Activated T-helper 2 cell treated with anti-CD3 and anti-CD28 coated beads, Interferon-gamma antibody, Interleukin-2, Interleukin-4, amounts not matched to agents 10 μg/mL and 5 μg/mL and 100 μg/mL, durations not matched to agents 14 hours and 24 hours and 36 hours (primary cell): ENCODE measurements at regions not wholly inside any gene's neighbourhood (a gene's known extent, or its start where the extent isn't known, plus 50 kb on each side); places are given as distances from the start of the nearest gene placed in this dataset.
A peak's percentile ranks its signal among the peaks of the same experiment; 100 is the strongest.

Experiments
- DNase-seq: peaks from one replicate; pipeline ENCODE4 v3.0.0; 2021; ENCODE audit warnings: low spot score
- H3K27ac Mint-ChIP-seq: one replicate; pipeline ENCODE4 v1.8.0; 2021; ENCODE audit warnings: mixed read lengths
- H3K27me3 Mint-ChIP-seq: one replicate; pipeline ENCODE4 v1.8.0; 2021; ENCODE audit warnings: low read depth, mixed read lengths
- H3K36me3 Mint-ChIP-seq: one replicate; pipeline ENCODE4 v1.8.0; 2021; ENCODE audit warnings: low read depth, mixed read lengths
- H3K4me1 Mint-ChIP-seq: one replicate; pipeline ENCODE4 v1.8.0; 2021; ENCODE audit warnings: low read depth, mixed read lengths
- H3K4me3 Mint-ChIP-seq: one replicate; pipeline ENCODE4 v1.8.0; 2021; ENCODE audit warnings: low read depth, mild to moderate bottlenecking, moderate library complexity, mixed read lengths
- H3K9me3 Mint-ChIP-seq: one replicate; pipeline ENCODE4 v1.8.0; 2021; ENCODE audit warnings: mixed read lengths
- intact Hi-C: fragments of 100-400 bp; cut with micrococcal nuclease; formaldehyde crosslinking; loops from one replicate; pipeline ENCODE4 v1.15.1; 2023

GRCh38 chr6:15116889-15117288, 129.0 kb upstream of the JARID2 start:
- Mint-ChIP-seq H3K27ac (no peak overlapping the region), H3K36me3 (no peaks in the 10 kb centered on the region), H3K4me3 (no peak overlapping the region), H3K4me1 (peaks cover 8% of the 10 kb centered on the region), H3K27me3 (no peaks in the 10 kb centered on the region), H3K9me3 (no peaks in the 10 kb centered on the region)
- intact Hi-C loops, result no loop called here
- no peak for DNase-seq

- peak overlapping the region; percentile 15 for H3K27ac Mint-ChIP-seq
- no peaks in the 10 kb centered on the region for H3K36me3 Mint-ChIP-seq
- DNase-seq, result no peak
- no peak overlapping the region for H3K4me3 Mint-ChIP-seq
- H3K27me3 Mint-ChIP-seq, result no peaks in the 10 kb centered on the region
- H3K9me3 Mint-ChIP-seq, result no peaks in the 10 kb centered on the region
- peaks cover 14% of the 10 kb centered on the region for H3K4me1 Mint-ChIP-seq
- intact Hi-C loops, result no loop called here
Observed at GRCh38 chr6:15121443-15121842, 124.4 kb upstream of the JARID2 start.

GRCh38 chr6:15121977-15122550, 123.8 kb upstream of the JARID2 start:
- no peak overlapping the region for H3K27ac Mint-ChIP-seq
- H3K4me1 Mint-ChIP-seq, result peaks cover 14% of the 10 kb centered on the region
- no peak overlapping the region for H3K4me3 Mint-ChIP-seq
- no peaks in the 10 kb centered on the region for H3K36me3 Mint-ChIP-seq
- DNase-seq, result no peak
- H3K27me3 Mint-ChIP-seq, result no peaks in the 10 kb centered on the region
- intact Hi-C loops, result no loop called here
- no peaks in the 10 kb centered on the region for H3K9me3 Mint-ChIP-seq

- H3K4me3 Mint-ChIP-seq, result peak overlapping the region; percentile 66
- intact Hi-C loops, result loop anchor here (5.0 kb wide), 2 partner anchors 253 to 383 kb away; no protein-coding TSS in a partner anchor
- no peak for DNase-seq
- H3K27ac Mint-ChIP-seq, result peak overlapping the region; percentile 98
- H3K27me3 Mint-ChIP-seq, result no peaks in the 10 kb centered on the region
- H3K4me1 Mint-ChIP-seq, result peaks cover 26% of the 10 kb centered on the region
- no peaks in the 10 kb centered on the region for H3K9me3 Mint-ChIP-seq
- no peaks in the 10 kb centered on the region for H3K36me3 Mint-ChIP-seq
Observed at GRCh38 chr6:15129887-15130286, 116.0 kb upstream of the JARID2 start.

- Mint-ChIP-seq H3K27me3 (no peaks in the 10 kb centered on the region), H3K27ac (peak overlapping the region; percentile 30), H3K4me1 (peaks cover 30% of the 10 kb centered on the region), H3K36me3 (no peaks in the 10 kb centered on the region), H3K4me3 (no peak overlapping the region), H3K9me3 (no peaks in the 10 kb centered on the region)
- no peak for DNase-seq
- intact Hi-C loops, result loop anchor here (5.0 kb wide), 2 partner anchors 254 to 384 kb away; no protein-coding TSS in a partner anchor
Observed at GRCh38 chr6:15131234-15131633, 114.6 kb upstream of the JARID2 start.

- peaks cover 30% of the 10 kb centered on the region for H3K4me1 Mint-ChIP-seq
- H3K36me3 Mint-ChIP-seq, result no peaks in the 10 kb centered on the region
- intact Hi-C loops, result loop anchor here (5.0 kb wide), 2 partner anchors 254 to 384 kb away; no protein-coding TSS in a partner anchor
- no peaks in the 10 kb centered on the region for H3K27me3 Mint-ChIP-seq
- peak overlapping the region; percentile 30 for H3K27ac Mint-ChIP-seq
- H3K9me3 Mint-ChIP-seq, result no peaks in the 10 kb centered on the region
- no peak for DNase-seq
- no peak overlapping the region for H3K4me3 Mint-ChIP-seq
Observed at GRCh38 chr6:15131651-15132061, 114.2 kb upstream of the JARID2 start.

- H3K27ac Mint-ChIP-seq, result no peak overlapping the region
- H3K9me3 Mint-ChIP-seq, result no peaks in the 10 kb centered on the region
- H3K27me3 Mint-ChIP-seq, result no peaks in the 10 kb centered on the region
- intact Hi-C loops, result loop anchor here (5.0 kb wide), 2 partner anchors 255 to 385 kb away; no protein-coding TSS in a partner anchor
- no peaks in the 10 kb centered on the region for H3K36me3 Mint-ChIP-seq
- peaks cover 31% of the 10 kb centered on the region for H3K4me1 Mint-ChIP-seq
- DNase-seq, result no peak
- H3K4me3 Mint-ChIP-seq, result no peak overlapping the region
Observed at GRCh38 chr6:15132167-15132566, 113.7 kb upstream of the JARID2 start.

- intact Hi-C loops, result loop anchor here (5.0 kb wide), 2 partner anchors 256 to 386 kb away; no protein-coding TSS in a partner anchor
- H3K27me3 Mint-ChIP-seq, result no peaks in the 10 kb centered on the region
Observed at GRCh38 chr6:15132854-15133670, 112.8 kb upstream of the JARID2 start.

GRCh38 chr6:15137086-15137485, 108.8 kb upstream of the JARID2 start:
- no peak overlapping the region for H3K27ac Mint-ChIP-seq
- intact Hi-C loops, result no loop called here
- DNase-seq, result no peak
- H3K4me1 Mint-ChIP-seq, result peaks cover 18% of the 10 kb centered on the region
- no peaks in the 10 kb centered on the region for H3K9me3 Mint-ChIP-seq
- H3K4me3 Mint-ChIP-seq, result no peak overlapping the region
- no peaks in the 10 kb centered on the region for H3K27me3 Mint-ChIP-seq
- no peaks in the 10 kb centered on the region for H3K36me3 Mint-ChIP-seq

More at GRCh38 chr6:15132854-15133670, 112.8 kb upstream of the JARID2 start:
- H3K36me3 Mint-ChIP-seq, result no peaks in the 10 kb centered on the region
- no peak for DNase-seq
- H3K4me1 Mint-ChIP-seq, result peaks cover 33% of the 10 kb centered on the region
- no peaks in the 10 kb centered on the region for H3K9me3 Mint-ChIP-seq
- no peak overlapping the region for H3K4me3 Mint-ChIP-seq
- H3K27ac Mint-ChIP-seq, result no peak overlapping the region

GRCh38 chr6:15143086-15143485, 102.8 kb upstream of the JARID2 start:
- intact Hi-C loops, result no loop called here
- H3K36me3 Mint-ChIP-seq, result no peaks in the 10 kb centered on the region
- no peak overlapping the region for H3K4me3 Mint-ChIP-seq
- H3K4me1 Mint-ChIP-seq, result no peaks in the 10 kb centered on the region
- no peaks in the 10 kb centered on the region for H3K9me3 Mint-ChIP-seq
- H3K27ac Mint-ChIP-seq, result no peak overlapping the region
- H3K27me3 Mint-ChIP-seq, result no peaks in the 10 kb centered on the region
- no peak for DNase-seq

GRCh38 chr6:15143540-15143939, 102.3 kb upstream of the JARID2 start:
- H3K4me3 Mint-ChIP-seq, result no peak overlapping the region
- DNase-seq, result no peak
- no peaks in the 10 kb centered on the region for H3K36me3 Mint-ChIP-seq
- no peaks in the 10 kb centered on the region for H3K9me3 Mint-ChIP-seq
- H3K27me3 Mint-ChIP-seq, result no peaks in the 10 kb centered on the region
- H3K27ac Mint-ChIP-seq, result no peak overlapping the region
- intact Hi-C loops, result no loop called here
- H3K4me1 Mint-ChIP-seq, result no peaks in the 10 kb centered on the region

- Mint-ChIP-seq H3K36me3 (no peaks in the 10 kb centered on the region), H3K9me3 (no peaks in the 10 kb centered on the region), H3K4me3 (no peak overlapping the region), H3K27ac (no peak overlapping the region), H3K27me3 (no peaks in the 10 kb centered on the region), H3K4me1 (peaks cover 2% of the 10 kb centered on the region)
- DNase-seq, result no peak
- intact Hi-C loops, result no loop called here
Observed at GRCh38 chr6:15145821-15146220, 100.0 kb upstream of the JARID2 start.

- peaks cover 2% of the 10 kb centered on the region for H3K4me1 Mint-ChIP-seq
- H3K4me3 Mint-ChIP-seq, result no peak overlapping the region
- intact Hi-C loops, result no loop called here
- H3K9me3 Mint-ChIP-seq, result no peaks in the 10 kb centered on the region
- no peaks in the 10 kb centered on the region for H3K36me3 Mint-ChIP-seq
- no peaks in the 10 kb centered on the region for H3K27me3 Mint-ChIP-seq
- DNase-seq, result no peak
- no peak overlapping the region for H3K27ac Mint-ChIP-seq
Observed at GRCh38 chr6:15147827-15148226, 98.0 kb upstream of the JARID2 start.
